MM.1S (cell line): ENCODE measurements at regions not wholly inside any gene's neighbourhood (a gene's known extent, or its start where the extent isn't known, plus 50 kb on each side); places are given as distances from the start of the nearest gene placed in this dataset.

Source experiments
- DNase-seq: peaks from one replicate; pipeline ENCODE4 v3.0.0-alpha.2; 2015
- H2AFZ ChIP-seq: fragments of 300-600 bp; sonication (generic); 2 replicates; pipeline ENCODE4 v1.6.0; 2016; ENCODE audit warnings: antibody characterized with exemption, low read length
- H3F3A ChIP-seq: fragments of 300-600 bp; sonication (generic); 2 replicates; pipeline ENCODE4 v1.6.1; 2016; ENCODE audit warnings: mild to moderate bottlenecking, antibody characterized with exemption, low read length, moderate library complexity, mixed read lengths; ENCODE audit not compliant: insufficient read depth
- H3K27ac ChIP-seq: fragments of 300-600 bp; sonication (generic); 2 replicates; pipeline ENCODE4 v1.5.1; 2016; ENCODE audit warnings: mild to moderate bottlenecking, low read length
- H3K27me3 ChIP-seq: fragments of 300-600 bp; sonication (generic); replicated peaks from 2 replicates; pipeline ENCODE4 v1.6.0; 2016; ENCODE audit warnings: low read length; ENCODE audit not compliant: insufficient read depth
- H3K36me3 ChIP-seq: fragments of 300-600 bp; sonication (generic); replicated peaks from 2 replicates; pipeline ENCODE4 v1.6.1; 2016; ENCODE audit warnings: mild to moderate bottlenecking, low read length, mixed read lengths; ENCODE audit not compliant: insufficient read depth
- H3K4me1 ChIP-seq: fragments of 300-600 bp; sonication (generic); 2 replicates; pipeline ENCODE4 v1.6.1; 2016; ENCODE audit warnings: low read length, mixed read lengths
- H3K4me2 ChIP-seq: fragments of 300-600 bp; sonication (generic); 2 replicates; pipeline ENCODE4 v1.6.0; 2016; ENCODE audit warnings: low read depth, low read length
- H3K4me3 ChIP-seq: fragments of 300-600 bp; sonication (generic); 2 replicates; pipeline ENCODE4 v1.5.1; 2016; ENCODE audit warnings: low read length, mixed read lengths
- H3K79me2 ChIP-seq: fragments of 300-600 bp; sonication (generic); 2 replicates; pipeline ENCODE4 v1.6.1; 2016; ENCODE audit warnings: mixed run types, low read length, mixed read lengths
- H3K9ac ChIP-seq: fragments of 300-600 bp; sonication (generic); 2 replicates; pipeline ENCODE4 v1.6.1; 2016; ENCODE audit warnings: low read length, mixed read lengths
- H3K9me2 ChIP-seq: fragments of 300-600 bp; sonication (generic); replicated peaks from 2 replicates; pipeline ENCODE4 v1.6.1; 2016; ENCODE audit warnings: mild to moderate bottlenecking, low read length, mixed read lengths; ENCODE audit not compliant: insufficient read depth
- H3K9me3 ChIP-seq: fragments of 300-600 bp; sonication (generic); replicated peaks from 2 replicates; pipeline ENCODE4 v1.6.1; 2016; ENCODE audit warnings: mild to moderate bottlenecking, low read length, mixed read lengths; ENCODE audit not compliant: insufficient read depth
- H4K20me1 ChIP-seq: fragments of 300-600 bp; sonication (generic); 2 replicates; pipeline ENCODE4 v1.6.1; 2016; ENCODE audit warnings: mild to moderate bottlenecking, low read length, moderate library complexity, mixed read lengths; ENCODE audit not compliant: insufficient read depth
- EZH2 ChIP-seq: fragments of 300-600 bp; sonication (generic); optimal IDR thresholded peaks from 2 replicates; pipeline ENCODE3; 2017; ENCODE audit warnings: low read depth, mild to moderate bottlenecking, antibody characterized with exemption, low read length, mixed read lengths
- EZH2phosphoT487 ChIP-seq: fragments of 300-600 bp; sonication (generic); IDR thresholded peaks from 2 replicates; pipeline ENCODE4 v1.6.1; 2018; ENCODE audit warnings: antibody characterized with exemption, low read length
- TF ChIP-seq, protein P1 (sequence below): fragments of 300-600 bp; sonication (generic); IDR thresholded peaks from 2 replicates; pipeline ENCODE4 v1.5.1; 2016; ENCODE audit warnings: antibody characterized with exemption, low read length, mixed read lengths

DNA sequence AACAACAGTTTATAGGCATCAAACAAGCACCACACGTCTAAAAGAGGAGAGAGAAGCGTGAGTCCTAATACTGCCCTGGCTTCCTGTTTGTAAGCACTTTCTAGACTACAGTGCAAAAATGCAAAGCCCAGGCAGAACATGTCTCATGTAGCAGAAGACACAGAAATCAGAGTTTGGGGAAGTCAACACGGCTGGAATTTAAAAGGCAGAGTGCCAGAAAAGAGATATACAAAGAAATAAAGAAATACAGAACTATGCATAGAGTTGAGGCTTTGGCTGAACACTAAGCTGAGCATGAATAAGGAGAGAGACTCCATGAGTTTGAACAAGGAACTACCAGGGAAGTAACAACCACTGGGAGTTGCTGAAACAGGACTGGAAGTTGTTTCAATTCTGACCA, 566.6 kb upstream of the NR5A2 start:
- no peaks in the 10 kb centered on the region for H3K27me3 ChIP-seq
- no peak overlapping the region for H3K4me3 ChIP-seq
- no peaks in the 10 kb centered on the region for H4K20me1 ChIP-seq
- no peak for TF ChIP-seq EZH2phosphoT487
- TF ChIP-seq EZH2, result no peak
- TF ChIP-seq, protein P1, sequence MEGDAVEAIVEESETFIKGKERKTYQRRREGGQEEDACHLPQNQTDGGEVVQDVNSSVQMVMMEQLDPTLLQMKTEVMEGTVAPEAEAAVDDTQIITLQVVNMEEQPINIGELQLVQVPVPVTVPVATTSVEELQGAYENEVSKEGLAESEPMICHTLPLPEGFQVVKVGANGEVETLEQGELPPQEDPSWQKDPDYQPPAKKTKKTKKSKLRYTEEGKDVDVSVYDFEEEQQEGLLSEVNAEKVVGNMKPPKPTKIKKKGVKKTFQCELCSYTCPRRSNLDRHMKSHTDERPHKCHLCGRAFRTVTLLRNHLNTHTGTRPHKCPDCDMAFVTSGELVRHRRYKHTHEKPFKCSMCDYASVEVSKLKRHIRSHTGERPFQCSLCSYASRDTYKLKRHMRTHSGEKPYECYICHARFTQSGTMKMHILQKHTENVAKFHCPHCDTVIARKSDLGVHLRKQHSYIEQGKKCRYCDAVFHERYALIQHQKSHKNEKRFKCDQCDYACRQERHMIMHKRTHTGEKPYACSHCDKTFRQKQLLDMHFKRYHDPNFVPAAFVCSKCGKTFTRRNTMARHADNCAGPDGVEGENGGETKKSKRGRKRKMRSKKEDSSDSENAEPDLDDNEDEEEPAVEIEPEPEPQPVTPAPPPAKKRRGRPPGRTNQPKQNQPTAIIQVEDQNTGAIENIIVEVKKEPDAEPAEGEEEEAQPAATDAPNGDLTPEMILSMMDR, result no peak
- H3K4me2 ChIP-seq, result 0 out of 2 replicates have a peak overlapping the region, but pooled peaks have one; percentile 2
- no peaks in the 10 kb centered on the region for H3K9me3 ChIP-seq
- no peak overlapping the region for H3K9ac ChIP-seq
- no peak overlapping the region for H3K27ac ChIP-seq
- peak; percentile 55 for DNase-seq
- H3K36me3 ChIP-seq, result no peaks in the 10 kb centered on the region
- no peak overlapping the region; the same call in 1 of the 2 replicates for H2AFZ ChIP-seq
- H3K4me1 ChIP-seq, result peaks cover 7% of the 10 kb centered on the region; the same call in 1 of the 2 replicates
- no peaks in the 10 kb centered on the region for H3F3A ChIP-seq
- H3K9me2 ChIP-seq, result no peaks in the 10 kb centered on the region
- no peaks in the 10 kb centered on the region for H3K79me2 ChIP-seq

DNA sequence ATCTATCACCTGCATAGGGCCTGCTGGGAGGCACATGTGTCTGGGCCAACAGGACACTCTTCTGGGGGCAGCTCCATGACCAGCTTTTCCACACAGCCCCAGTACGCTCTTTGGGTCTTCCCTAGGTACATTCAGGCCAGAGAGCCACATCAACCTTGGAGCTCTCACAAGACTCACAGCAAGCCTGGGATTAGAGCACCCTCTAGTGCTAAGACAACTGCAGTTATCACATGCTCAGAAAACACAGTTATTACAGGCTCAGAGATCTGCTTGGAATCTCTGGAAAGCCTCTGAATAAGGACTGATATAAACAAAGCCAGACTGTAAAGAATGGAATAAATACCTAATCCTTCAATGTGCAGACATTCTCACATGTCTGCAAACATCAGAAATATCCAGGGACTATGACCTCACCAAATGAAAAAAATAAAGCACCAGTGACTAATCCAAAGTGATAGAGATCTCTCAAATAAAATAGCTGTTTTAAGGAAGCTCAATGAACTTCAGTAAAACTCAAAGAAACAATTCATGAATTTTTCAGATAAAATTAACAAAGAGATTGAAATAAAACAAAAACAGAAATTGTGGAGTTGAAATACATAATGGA, 563.9 kb upstream of the NR5A2 start:
- Histone ChIP-seq H3K9me3 (no peaks in the 10 kb centered on the region), H3K4me1 (peaks cover 7% of the 10 kb centered on the region; the same call in 1 of the 2 replicates), H3K4me3 (no peak overlapping the region), H3K9ac (no peak overlapping the region), H2AFZ (no peak overlapping the region), H3K36me3 (no peaks in the 10 kb centered on the region), H3K4me2 (no peak overlapping the region), H3K79me2 (no peaks in the 10 kb centered on the region), H3K27me3 (no peaks in the 10 kb centered on the region), H3K27ac (no peak overlapping the region), H3F3A (no peaks in the 10 kb centered on the region), H3K9me2 (no peaks in the 10 kb centered on the region), H4K20me1 (no peaks in the 10 kb centered on the region)
- peak; percentile 65 for DNase-seq
- TF ChIP-seq, protein P1, result peak; percentile 87
- TF ChIP-seq EZH2phosphoT487, result no peak

DNA sequence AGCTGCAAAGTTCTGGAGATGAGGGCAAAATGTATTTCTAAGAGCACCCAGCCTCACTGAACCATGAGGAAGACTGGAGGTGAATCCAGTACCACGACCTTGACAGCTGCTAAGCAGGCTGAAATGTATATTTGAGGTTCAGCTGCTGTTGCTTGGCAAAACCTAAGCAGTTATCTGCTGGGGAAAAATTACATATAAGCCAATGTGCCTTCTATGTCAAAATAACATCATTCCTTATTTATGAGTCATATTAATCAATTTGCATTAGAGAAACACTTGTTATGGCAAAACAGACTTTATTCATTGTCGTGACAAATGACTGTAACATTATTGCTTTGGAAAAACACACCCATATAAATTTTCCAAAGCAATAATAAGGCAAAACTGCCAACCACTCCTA, 560.5 kb upstream of the NR5A2 start:
- DNase-seq, result no peak
- H3F3A ChIP-seq, result no peaks in the 10 kb centered on the region

More for the DNA sequence above, 560.5 kb upstream of the NR5A2 start:
- Histone ChIP-seq H3K79me2 (no peaks in the 10 kb centered on the region), H3K4me1 (no peaks in the 10 kb centered on the region), H3K27ac (no peak overlapping the region), H3K36me3 (no peaks in the 10 kb centered on the region), H3K9me3 (no peaks in the 10 kb centered on the region), H3K9ac (no peak overlapping the region), H3K9me2 (no peaks in the 10 kb centered on the region), H3K4me3 (no peak overlapping the region), H2AFZ (no peak overlapping the region), H3K27me3 (no peaks in the 10 kb centered on the region), H3K4me2 (no peak overlapping the region), H4K20me1 (no peaks in the 10 kb centered on the region)
- no peak for TF ChIP-seq EZH2phosphoT487
- TF ChIP-seq, protein P1, result no peak
- no peak for TF ChIP-seq EZH2
